RWPE1 (cell line): ENCODE measurements at regions not wholly inside any gene's neighbourhood (a gene's known extent, or its start where the extent isn't known, plus 50 kb on each side); places are given as distances from the start of the nearest gene placed in this dataset.

ENCODE experiments used
- CTCF ChIA-PET: fragments of 350-600 bp; sonication (Branson Sonifier 250); formaldehyde crosslinking; extraction: SDS; loops from one replicate; lab custom pipeline; 2021; lab: Yijun Ruan, JAX
- POLR2A ChIA-PET: fragments of 400-600 bp; formaldehyde crosslinking; extraction: SDS; loops from one replicate; lab custom pipeline; 2020; ENCODE audit warnings: antibody characterized with exemption; ENCODE audit not compliant: low non-redundant PET; lab: Yijun Ruan, JAX
- DNase-seq: peaks from one replicate; pipeline ENCODE4 v3.0.0; 2012; ENCODE audit warnings: low spot score
- H3K27ac ChIP-seq: fragments of 450-650 bp; 2 replicates; pipeline ENCODE4 v1.5.1; 2017
- TF ChIP-seq, protein P1 (sequence below): fragments of 450-650 bp; conservative IDR thresholded peaks from 2 replicates; pipeline ENCODE4 v1.5.1; 2017; ENCODE audit warnings: low read depth, mild to moderate bottlenecking

DNA sequence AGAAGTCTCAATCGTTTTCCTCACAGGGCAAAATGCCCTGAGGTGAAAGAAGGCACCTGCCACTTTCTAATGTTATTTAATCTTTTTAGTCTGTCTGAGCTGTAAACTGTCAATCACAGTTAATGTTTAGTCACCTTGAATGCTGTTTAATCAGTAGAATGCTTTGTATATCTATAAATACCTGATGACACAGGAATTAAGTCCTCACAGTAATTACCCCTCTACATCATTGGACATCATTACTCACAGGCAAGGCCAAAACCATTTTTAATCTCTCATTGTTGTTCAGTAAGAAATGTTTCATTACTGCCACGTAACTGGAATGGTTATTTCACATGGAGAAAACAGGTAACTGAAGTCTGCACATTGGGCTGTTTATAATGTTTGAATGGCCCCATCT lies 178.8 kb downstream of the EXOC5 start:
- TF ChIP-seq, protein P1, sequence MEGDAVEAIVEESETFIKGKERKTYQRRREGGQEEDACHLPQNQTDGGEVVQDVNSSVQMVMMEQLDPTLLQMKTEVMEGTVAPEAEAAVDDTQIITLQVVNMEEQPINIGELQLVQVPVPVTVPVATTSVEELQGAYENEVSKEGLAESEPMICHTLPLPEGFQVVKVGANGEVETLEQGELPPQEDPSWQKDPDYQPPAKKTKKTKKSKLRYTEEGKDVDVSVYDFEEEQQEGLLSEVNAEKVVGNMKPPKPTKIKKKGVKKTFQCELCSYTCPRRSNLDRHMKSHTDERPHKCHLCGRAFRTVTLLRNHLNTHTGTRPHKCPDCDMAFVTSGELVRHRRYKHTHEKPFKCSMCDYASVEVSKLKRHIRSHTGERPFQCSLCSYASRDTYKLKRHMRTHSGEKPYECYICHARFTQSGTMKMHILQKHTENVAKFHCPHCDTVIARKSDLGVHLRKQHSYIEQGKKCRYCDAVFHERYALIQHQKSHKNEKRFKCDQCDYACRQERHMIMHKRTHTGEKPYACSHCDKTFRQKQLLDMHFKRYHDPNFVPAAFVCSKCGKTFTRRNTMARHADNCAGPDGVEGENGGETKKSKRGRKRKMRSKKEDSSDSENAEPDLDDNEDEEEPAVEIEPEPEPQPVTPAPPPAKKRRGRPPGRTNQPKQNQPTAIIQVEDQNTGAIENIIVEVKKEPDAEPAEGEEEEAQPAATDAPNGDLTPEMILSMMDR, result no peak
- ChIA-PET POLR2A (no interaction called here), CTCF (no interaction called here)
- no peak overlapping the region for H3K27ac ChIP-seq
- no peak for DNase-seq

DNA sequence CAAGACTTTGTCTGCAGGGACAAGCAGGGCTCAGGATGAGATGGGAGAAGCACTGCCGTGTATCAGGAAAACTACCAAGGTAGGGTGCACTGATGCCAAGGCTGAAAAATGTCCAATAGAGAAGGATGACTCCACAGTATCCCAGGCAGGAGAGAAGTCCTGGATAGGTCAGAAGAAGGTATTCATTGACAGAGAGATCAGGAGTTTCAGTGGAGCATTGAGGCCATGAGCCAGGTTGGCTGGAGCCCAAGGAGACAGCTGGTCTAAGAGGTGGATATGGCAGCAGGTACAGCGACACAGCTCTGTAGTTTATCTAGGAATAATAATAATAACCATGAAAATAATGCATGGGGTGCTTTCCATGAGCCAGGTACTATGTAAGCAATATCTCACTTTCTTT lies 180.9 kb downstream of the EXOC5 start:
- no peak overlapping the region for H3K27ac ChIP-seq
- TF ChIP-seq, protein P1, result no peak
- no peak for DNase-seq
- POLR2A ChIA-PET, result no interaction called here
- CTCF ChIA-PET, result no interaction called here

DNA sequence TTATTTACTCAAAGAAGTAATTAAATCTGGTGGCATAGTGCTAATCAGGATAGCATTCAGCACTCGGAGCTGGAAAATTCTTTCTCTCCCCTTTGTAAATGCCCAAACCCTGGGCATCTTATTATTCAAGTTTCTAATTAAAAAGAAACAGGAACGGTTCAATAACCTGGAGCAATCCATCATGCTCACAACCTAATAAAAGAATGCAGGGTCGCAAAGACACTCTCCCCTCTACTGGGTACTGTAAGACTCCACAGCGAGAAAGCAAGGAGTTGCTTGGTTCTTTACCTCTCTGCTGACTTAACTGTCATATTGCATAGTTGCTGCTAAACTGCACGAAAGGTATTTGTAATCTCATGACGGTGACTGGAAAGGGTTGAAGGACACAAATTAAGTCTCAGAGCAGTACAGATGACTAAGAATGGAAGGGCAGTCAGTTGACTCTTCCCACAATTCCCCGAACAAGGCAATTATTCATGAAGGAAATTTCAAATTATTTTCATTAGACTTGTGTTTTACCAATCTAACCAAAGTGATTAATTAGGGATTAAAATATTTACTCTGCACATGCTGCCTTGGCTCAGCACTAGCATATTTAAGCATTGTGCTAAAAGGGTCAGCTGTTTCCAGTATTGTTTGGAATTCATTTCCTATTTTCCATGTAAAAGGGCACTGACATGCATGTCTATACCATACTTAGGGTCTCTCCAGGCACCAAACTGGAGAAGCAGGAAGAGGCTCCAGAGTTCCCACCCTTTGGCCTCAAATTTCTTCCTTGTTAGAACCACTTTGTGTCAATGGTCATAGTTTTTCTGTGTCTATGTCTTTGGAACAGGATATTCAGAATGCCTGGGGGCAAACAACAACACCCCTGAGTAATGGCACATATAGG lies 182.2 kb downstream of the EXOC5 start:
- H3K27ac ChIP-seq, result no peak overlapping the region
- no peak for DNase-seq
- POLR2A ChIA-PET, result interaction anchor here (0.5 kb wide), 1 partner anchor 28 kb away, joined by 3 read pairs; no protein-coding TSS in a partner anchor
- TF ChIP-seq, protein P1, result no peak
- CTCF ChIA-PET, result no interaction called here

DNA sequence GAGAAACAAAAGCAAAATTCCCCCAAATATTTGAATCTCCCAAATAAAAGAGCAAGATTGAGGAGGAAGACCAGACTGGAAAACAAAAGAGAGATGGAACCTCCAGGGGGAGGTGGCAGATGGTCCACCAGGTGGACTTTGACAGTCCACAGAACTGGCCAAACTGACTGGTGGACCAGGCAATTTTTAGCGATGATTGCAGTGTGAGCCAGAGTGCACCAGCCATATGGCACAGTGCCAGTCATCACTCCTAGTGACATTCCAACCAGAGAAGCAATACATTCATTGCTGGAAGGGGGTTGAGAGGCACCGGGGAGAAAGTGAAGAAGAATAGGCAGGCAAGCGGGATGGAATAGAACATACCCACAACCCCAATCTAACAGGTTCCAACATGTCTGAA lies 182.9 kb downstream of the EXOC5 start:
- CTCF ChIA-PET, result no interaction called here
- TF ChIP-seq, protein P1, result no peak
- peak; percentile 18 for DNase-seq
- no peak overlapping the region for H3K27ac ChIP-seq
- POLR2A ChIA-PET, result no interaction called here

DNA sequence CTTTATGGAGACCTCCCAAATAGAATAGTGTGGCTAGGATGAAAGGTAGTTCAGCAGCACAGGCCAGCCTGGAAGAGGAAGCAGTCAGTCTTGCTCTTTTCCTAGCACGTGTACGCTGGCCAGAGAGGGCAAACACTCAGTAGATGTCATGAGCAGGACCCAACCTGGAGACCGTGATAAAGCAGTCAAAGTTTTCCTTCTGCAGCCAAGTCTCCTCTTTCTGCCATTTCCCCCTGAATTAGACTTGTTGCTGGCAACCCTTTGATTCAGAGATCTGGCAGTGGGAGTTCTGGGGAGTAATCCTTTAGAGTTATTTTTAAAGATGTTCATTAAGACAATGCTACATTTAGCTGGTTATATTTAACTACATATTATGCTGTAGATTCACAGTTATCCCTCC lies 183.7 kb downstream of the EXOC5 start:
- TF ChIP-seq, protein P1, result no peak
- DNase-seq, result no peak
- CTCF ChIA-PET, result no interaction called here
- POLR2A ChIA-PET, result no interaction called here
- no peak overlapping the region for H3K27ac ChIP-seq

DNA sequence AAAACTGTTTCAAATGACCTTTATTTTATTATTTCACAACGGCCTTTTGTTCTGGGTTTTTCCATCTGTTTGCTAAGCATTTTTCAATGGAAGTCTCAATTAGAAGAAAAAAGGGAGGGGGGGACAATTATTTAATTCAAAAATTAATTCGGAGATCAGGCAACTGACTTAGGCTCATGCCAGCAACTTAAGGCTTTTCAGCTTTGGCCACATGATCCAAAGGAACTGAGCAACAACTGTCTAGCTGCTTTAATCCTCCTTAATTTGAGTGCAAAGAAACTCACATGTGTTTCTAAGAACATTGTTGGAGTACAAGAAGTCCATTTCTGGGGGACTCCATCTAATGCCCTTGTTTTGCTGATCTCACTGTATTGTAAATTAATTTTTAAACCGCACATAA lies 188.0 kb downstream of the EXOC5 start:
- POLR2A ChIA-PET, result no interaction called here
- H3K27ac ChIP-seq, result no peak overlapping the region
- no peak for DNase-seq
- CTCF ChIA-PET, result no interaction called here
- TF ChIP-seq, protein P1, result no peak
